ENCODE measurements at regions not wholly inside any gene's neighbourhood (a gene's known extent, or its start where the extent isn't known, plus 50 kb on each side); places are given as distances from the start of the nearest gene placed in this dataset.

- Histone ChIP-seq H3K9me3 (ENCODE audit: low read length) (no peaks in the 10 kb centered on the region), H3K79me2 (replicated peaks; ENCODE audit: insufficient read depth, low read length) (no peaks in the 10 kb centered on the region), H3K4me3 (ENCODE audit: low read length) (no peak overlapping the region), H3K36me3 (ENCODE audit: insufficient read depth, low read length) (no peaks in the 10 kb centered on the region), H2AFZ (ENCODE audit: low read depth, low read length) (no peak overlapping the region), H3K9me2 (ENCODE audit: insufficient read depth, low read length) (no peaks in the 10 kb centered on the region), H3K27me3 (ENCODE audit: insufficient read depth, low read depth, low read length) (no peaks in the 10 kb centered on the region), H4K20me1 (ENCODE audit: insufficient read depth) (no peaks in the 10 kb centered on the region), H3F3A (ENCODE audit: insufficient read depth, low read length, poor library complexity, severe bottlenecking) (no peaks in the 10 kb centered on the region), H3K9ac (ENCODE audit: low read length) (no peak overlapping the region), H3K27ac (ENCODE audit: low read length) (no peak overlapping the region), H3K4me2 (ENCODE audit: low read length) (no peak overlapping the region)
- TF ChIP-seq SMC3 (conservative IDR thresholded peaks at IDR 0.05; ENCODE audit: poor library complexity) (no peak), REST (IDR thresholded peaks at IDR 0.05; ENCODE audit: borderline replicate concordance) (no peak), EP300 (conservative IDR thresholded peaks at IDR 0.05; ENCODE audit: poor library complexity, severe bottlenecking) (no peak), RAD21 (conservative IDR thresholded peaks at IDR 0.05) (no peak), MXI1 (conservative IDR thresholded peaks at IDR 0.05; ENCODE audit: poor library complexity, severe bottlenecking) (no peak), CTCF (IDR thresholded peaks at IDR 0.05; ENCODE audit: poor library complexity, severe bottlenecking) (no peak), TAF1 (IDR thresholded peaks at IDR 0.05; ENCODE audit: low read depth) (no peak), EZH2 (IDR thresholded peaks at IDR 0.05; ENCODE audit: borderline replicate concordance, insufficient read depth, low read length, poor library complexity, severe bottlenecking) (no peak), POLR2AphosphoS5 (IDR thresholded peaks at IDR 0.05) (no peak)
Measured at GRCh38 chr9:135219676-135220600, 132.5 kb downstream of the OLFM1 start.

- Histone ChIP-seq H3K4me3 (ENCODE audit: low read length) (no peak overlapping the region), H3K9me3 (ENCODE audit: low read length) (no peaks in the 10 kb centered on the region), H4K20me1 (ENCODE audit: insufficient read depth) (no peaks in the 10 kb centered on the region), H3K4me2 (ENCODE audit: low read length) (no peak overlapping the region), H3K79me2 (replicated peaks; ENCODE audit: insufficient read depth, low read length) (no peaks in the 10 kb centered on the region), H3F3A (ENCODE audit: insufficient read depth, low read length, poor library complexity, severe bottlenecking) (no peaks in the 10 kb centered on the region), H3K27me3 (ENCODE audit: insufficient read depth, low read depth, low read length) (no peaks in the 10 kb centered on the region), H3K9ac (ENCODE audit: low read length) (no peak overlapping the region), H3K9me2 (ENCODE audit: insufficient read depth, low read length) (no peaks in the 10 kb centered on the region), H3K36me3 (ENCODE audit: insufficient read depth, low read length) (no peaks in the 10 kb centered on the region), H3K27ac (ENCODE audit: low read length) (no peak overlapping the region), H2AFZ (ENCODE audit: low read depth, low read length) (no peak overlapping the region)
- no peak for TF ChIP-seq RAD21 (conservative IDR thresholded peaks at IDR 0.05)
- TF ChIP-seq SMC3 (conservative IDR thresholded peaks at IDR 0.05; ENCODE audit: poor library complexity) = no peak
Measured at GRCh38 chr9:135220601-135221575, 133.4 kb downstream of the OLFM1 start.
